Neural cell (in vitro differentiated cells): ENCODE measurements at regions not wholly inside any gene's neighbourhood (a gene's known extent, or its start where the extent isn't known, plus 50 kb on each side); places are given as distances from the start of the nearest gene placed in this dataset.

Experiments used
- CTCF ChIP-seq: fragments of 450-650 bp; IDR thresholded peaks from 2 replicates; pipeline ENCODE4 v1.5.1; 2014; ENCODE audit warnings: antibody characterized with exemption, mild to moderate bottlenecking, moderate library complexity; ENCODE audit not compliant: poor library complexity, severe bottlenecking
- EP300 ChIP-seq: fragments of 450-650 bp; conservative IDR thresholded peaks from 2 replicates; pipeline ENCODE4 v1.6.1; 2014; ENCODE audit warnings: antibody characterized with exemption, mild to moderate bottlenecking, moderate library complexity; ENCODE audit not compliant: poor library complexity, severe bottlenecking

GRCh38 chr2:41546031-41546430, 501.8 kb upstream of the PKDCC start:
- TF ChIP-seq CTCF (no peak), EP300 (no peak)
